A673 (cell line): ENCODE measurements at regions not wholly inside any gene's neighbourhood (a gene's known extent, or its start where the extent isn't known, plus 50 kb on each side); places are given as distances from the start of the nearest gene placed in this dataset.
"Not testable (repeated sequence)": the region's sequence is repeated elsewhere in the genome, so short reads cannot be mapped to it uniquely, and the experiment has no call there.

Experiments
- BruUV-seq: library from RNA; stranded (reverse); fragments of 400-500 nt; replicated peaks from 2 replicates; lab custom pipeline; 2021; lab: Mats Ljungman, UMichigan
- CTCF ChIA-PET: fragments of 300-600 bp; sonication (Branson Sonifier 250); formaldehyde crosslinking; loops from one replicate; lab custom pipeline; 2022; ENCODE audit warnings: antibody characterized with exemption; lab: Charles Lee
- POLR2A ChIA-PET: fragments of 300-600 bp; sonication (Branson Sonifier 250); formaldehyde crosslinking; loops from one replicate; lab custom pipeline; 2022; ENCODE audit warnings: antibody characterized with exemption; ENCODE audit not compliant: low non-redundant PET; lab: Charles Lee
- DNase-seq: peaks from one replicate; pipeline ENCODE4 v3.0.0-alpha.2; 2015; ENCODE audit warnings: low spot score
- H3K27ac ChIP-seq: fragments of 200-600 bp; sonication (generic); 2 replicates; pipeline ENCODE4 v1.5.1; 2016; ENCODE audit warnings: mixed run types, low read depth, mild to moderate bottlenecking, mixed read lengths, antibody characterized with exemption, low read length; ENCODE audit not compliant: poor library complexity, severe bottlenecking
- H3K27me3 ChIP-seq: fragments of 200-600 bp; sonication (generic); replicated peaks from 2 replicates; pipeline ENCODE4 v1.6.1; 2017; ENCODE audit warnings: mixed run types, low read depth, mild to moderate bottlenecking, mixed read lengths, antibody characterized with exemption, low read length; ENCODE audit not compliant: insufficient read depth, poor library complexity
- H3K36me3 ChIP-seq: fragments of 200-600 bp; sonication (generic); 2 replicates; pipeline ENCODE4 v1.6.1; 2016; ENCODE audit warnings: mixed run types, mild to moderate bottlenecking, mixed read lengths, antibody characterized with exemption, low read length; ENCODE audit not compliant: insufficient read depth, poor library complexity, severe bottlenecking
- H3K4me1 ChIP-seq: fragments of 200-600 bp; sonication (generic); 2 replicates; pipeline ENCODE4 v1.6.1; 2017; ENCODE audit warnings: mixed run types, mild to moderate bottlenecking, mixed read lengths, antibody characterized with exemption, low read length; ENCODE audit not compliant: insufficient read depth, poor library complexity, severe bottlenecking
- H3K4me3 ChIP-seq: fragments of 200-600 bp; sonication (generic); 2 replicates; pipeline ENCODE4 v1.5.1; 2016; ENCODE audit warnings: low read depth, mixed run types, mild to moderate bottlenecking, mixed read lengths, low read length; ENCODE audit not compliant: poor library complexity, severe bottlenecking
- H3K9me3 ChIP-seq: fragments of 200-600 bp; sonication (generic); 2 replicates; pipeline ENCODE4 v1.6.1; 2016; ENCODE audit warnings: mixed run types, low read depth, mild to moderate bottlenecking, mixed read lengths, antibody characterized with exemption, low read length; ENCODE audit not compliant: poor library complexity, severe bottlenecking
- CTCF ChIP-seq: fragments of 300-800, 200-600 bp; sonication (generic); conservative IDR thresholded peaks from 2 replicates; pipeline ENCODE4 v1.5.1; 2017; ENCODE audit warnings: low read depth, mild to moderate bottlenecking, antibody characterized with exemption, low read length, moderate library complexity, mixed read lengths
- EZH2 ChIP-seq: fragments of 200-600 bp; sonication (generic); IDR thresholded peaks from 2 replicates; pipeline ENCODE4 v1.6.1; 2017; ENCODE audit warnings: borderline replicate concordance, low read depth, mild to moderate bottlenecking, mixed read lengths, antibody characterized with exemption, low read length; ENCODE audit not compliant: poor library complexity, severe bottlenecking
- intact Hi-C: fragments of 100-400 bp; cut with micrococcal nuclease; formaldehyde crosslinking; loops from one replicate; pipeline ENCODE4 v1.10.0; 2022; ENCODE audit not compliant: unreplicated experiment

GRCh38 chr1:143718524-143718923 lies 253.3 kb downstream of the FAM72C start:
- H3K4me1 ChIP-seq, result no peaks in the 10 kb centered on the region
- no peaks in the 10 kb centered on the region for H3K36me3 ChIP-seq
- no peaks in the 10 kb centered on the region for H3K9me3 ChIP-seq
- DNase-seq, result no peak
- POLR2A ChIA-PET, result no interaction called here
- peaks cover 39% of the 10 kb centered on the region for H3K27me3 ChIP-seq
- CTCF ChIA-PET, result no interaction called here
- H3K27ac ChIP-seq, result no peak overlapping the region
- TF ChIP-seq EZH2 (no peak), CTCF (no peak)
- H3K4me3 ChIP-seq, result no peak overlapping the region
- intact Hi-C loops, result no loop called here
- BruUV-seq, result no TSS peak

- no TSS peak for BruUV-seq
- intact Hi-C loops, result no loop called here
- Histone ChIP-seq H3K9me3 (no peaks in the 10 kb centered on the region), H3K27ac (no peak overlapping the region), H3K36me3 (no peaks in the 10 kb centered on the region), H3K4me3 (no peak overlapping the region), H3K4me1 (no peaks in the 10 kb centered on the region), H3K27me3 (peaks cover 39% of the 10 kb centered on the region)
- no peak for DNase-seq
- ChIA-PET POLR2A (no interaction called here), CTCF (no interaction called here)
- TF ChIP-seq CTCF (no peak), EZH2 (no peak)
Observed at GRCh38 chr1:143718021-143718420, 253.8 kb downstream of the FAM72C start.

GRCh38 chr1:143717434-143717833 lies 254.4 kb downstream of the FAM72C start:
- no peak overlapping the region for H3K4me3 ChIP-seq
- H3K27ac ChIP-seq, result no peak overlapping the region
- TF ChIP-seq EZH2, result no peak
- TF ChIP-seq CTCF, result no peak
- ChIA-PET POLR2A (interaction anchor here (0.5 kb wide), 1 partner anchor 42 kb away, joined by 3 read pairs; no protein-coding TSS in a partner anchor), CTCF (no interaction called here)
- H3K4me1 ChIP-seq, result no peaks in the 10 kb centered on the region
- intact Hi-C loops, result no loop called here
- no peaks in the 10 kb centered on the region for H3K9me3 ChIP-seq
- H3K27me3 ChIP-seq, result peaks cover 39% of the 10 kb centered on the region
- DNase-seq, result no peak
- no peaks in the 10 kb centered on the region for H3K36me3 ChIP-seq
- no TSS peak for BruUV-seq

- H3K9me3 ChIP-seq, intact Hi-C loops, POLR2A ChIA-PET, CTCF ChIA-PET, H3K36me3 ChIP-seq, H3K4me1 ChIP-seq, H3K27ac ChIP-seq, DNase-seq, BruUV-seq, H3K4me3 ChIP-seq: not testable (repeated sequence)
- peaks cover 25% of the 10 kb centered on the region for H3K27me3 ChIP-seq
Observed at GRCh38 chr1:143714913-143715312, 256.9 kb downstream of the FAM72C start.
